Stimulated activated effector memory CD8-positive, alpha-beta T cell treated with anti-CD3 and anti-CD28 coated beads, Interleukin-12 subunit alpha, Interleukin-12 subunit beta, amount 100 ng/mL, for 72 hours (primary cell): ENCODE measurements at regions not wholly inside any gene's neighbourhood (a gene's known extent, or its start where the extent isn't known, plus 50 kb on each side); places are given as distances from the start of the nearest gene placed in this dataset.
A peak's percentile ranks its signal among the peaks of the same experiment; 100 is the strongest.

ENCODE experiments used
- ATAC-seq: fragments of 150-1000 bp; cut with Tn5 transposase; 2 replicates; pipeline ENCODE4 v1.10.0; 2021
- DNase-seq, 2 donors: peaks; one replicate each; pipeline ENCODE4 v3.0.0; 2021 to 2022; ENCODE audit warnings: low spot score in 2 of 2
- H3K27ac Mint-ChIP-seq: one replicate; pipeline ENCODE4 v1.8.0; 2022; ENCODE audit warnings: mild to moderate bottlenecking, mixed read lengths
- H3K36me3 Mint-ChIP-seq: one replicate; pipeline ENCODE4 v1.8.0; 2022; ENCODE audit warnings: mild to moderate bottlenecking, mixed read lengths
- H3K4me1 Mint-ChIP-seq: one replicate; pipeline ENCODE4 v1.8.0; 2022; ENCODE audit warnings: mixed read lengths
- H3K4me3 Mint-ChIP-seq: one replicate; pipeline ENCODE4 v1.8.0; 2022; ENCODE audit warnings: mild to moderate bottlenecking, mixed read lengths
- H3K9me3 Mint-ChIP-seq: one replicate; pipeline ENCODE4 v1.8.0; 2022; ENCODE audit warnings: mixed read lengths

DNA sequence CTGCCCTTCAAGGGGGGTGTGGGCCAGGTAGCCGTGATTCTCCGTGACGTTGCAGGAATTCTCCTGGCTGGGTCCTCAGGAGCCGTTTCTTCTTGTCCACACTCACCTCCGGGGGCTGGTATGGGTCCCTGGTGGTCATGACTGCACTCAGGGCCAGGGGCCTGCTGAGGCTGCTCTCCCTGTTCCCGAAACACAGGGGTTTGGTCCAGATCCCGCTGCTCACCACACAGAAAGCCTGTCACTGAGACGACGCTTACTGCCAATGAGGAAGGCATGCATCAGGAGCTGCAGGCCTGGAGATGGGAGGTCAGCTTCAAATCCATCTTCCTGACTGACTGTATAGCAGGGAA, 160.7 kb downstream of the RTP5 start:
- peaks cover 10% of the 10 kb centered on the region for H3K36me3 Mint-ChIP-seq
- DNase-seq = no peak
- H3K9me3 Mint-ChIP-seq = no peaks in the 10 kb centered on the region
- H3K27ac Mint-ChIP-seq = no peak overlapping the region
- no peak overlapping the region for H3K4me3 Mint-ChIP-seq
- H3K4me1 Mint-ChIP-seq = peaks cover 54% of the 10 kb centered on the region
- ATAC-seq = no peak

- Mint-ChIP-seq H3K27ac (peak overlapping the region; percentile 74), H3K4me3 (peak overlapping the region; percentile 70), H3K9me3 (no peaks in the 10 kb centered on the region), H3K36me3 (peaks cover 10% of the 10 kb centered on the region), H3K4me1 (peaks cover 54% of the 10 kb centered on the region)
- ATAC-seq (no peak), DNase-seq (no peak)
Observed at GRCh38 chr2:242030858-242031257, 161.3 kb downstream of the RTP5 start.

DNA sequence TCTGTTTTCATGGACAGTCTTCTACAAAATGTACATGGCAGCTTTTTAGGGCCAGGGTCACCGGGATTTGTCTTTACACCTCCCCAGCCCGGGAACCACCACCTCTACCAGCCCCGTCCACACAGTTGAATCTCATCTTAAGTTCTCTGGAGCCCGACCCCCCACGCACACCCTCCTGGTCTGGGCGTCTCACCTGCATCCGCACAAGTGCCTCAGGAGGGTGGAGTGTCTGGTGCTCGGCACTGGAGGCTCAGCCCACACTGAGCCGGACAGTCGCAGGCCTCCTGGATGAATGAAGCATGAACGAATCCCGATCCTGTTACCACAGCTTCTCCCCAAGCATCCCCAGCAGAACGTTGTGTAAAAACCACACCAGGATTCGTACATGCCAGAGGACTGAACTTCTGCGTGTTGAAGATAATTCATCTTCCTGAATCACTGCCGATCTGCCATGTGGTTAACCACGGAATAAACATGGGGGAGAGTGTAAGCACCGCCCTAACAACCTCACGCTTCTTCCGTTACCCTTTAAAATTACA, 162.0 kb downstream of the RTP5 start:
- H3K9me3 Mint-ChIP-seq = no peaks in the 10 kb centered on the region
- H3K36me3 Mint-ChIP-seq = peaks cover 10% of the 10 kb centered on the region
- peak overlapping the region; percentile 74 for H3K27ac Mint-ChIP-seq
- DNase-seq = peak in 1 of 2 donors; percentile 56
- ATAC-seq = peak; percentile 96
- H3K4me3 Mint-ChIP-seq = peak overlapping the region; percentile 70
- H3K4me1 Mint-ChIP-seq = peaks cover 54% of the 10 kb centered on the region

DNA sequence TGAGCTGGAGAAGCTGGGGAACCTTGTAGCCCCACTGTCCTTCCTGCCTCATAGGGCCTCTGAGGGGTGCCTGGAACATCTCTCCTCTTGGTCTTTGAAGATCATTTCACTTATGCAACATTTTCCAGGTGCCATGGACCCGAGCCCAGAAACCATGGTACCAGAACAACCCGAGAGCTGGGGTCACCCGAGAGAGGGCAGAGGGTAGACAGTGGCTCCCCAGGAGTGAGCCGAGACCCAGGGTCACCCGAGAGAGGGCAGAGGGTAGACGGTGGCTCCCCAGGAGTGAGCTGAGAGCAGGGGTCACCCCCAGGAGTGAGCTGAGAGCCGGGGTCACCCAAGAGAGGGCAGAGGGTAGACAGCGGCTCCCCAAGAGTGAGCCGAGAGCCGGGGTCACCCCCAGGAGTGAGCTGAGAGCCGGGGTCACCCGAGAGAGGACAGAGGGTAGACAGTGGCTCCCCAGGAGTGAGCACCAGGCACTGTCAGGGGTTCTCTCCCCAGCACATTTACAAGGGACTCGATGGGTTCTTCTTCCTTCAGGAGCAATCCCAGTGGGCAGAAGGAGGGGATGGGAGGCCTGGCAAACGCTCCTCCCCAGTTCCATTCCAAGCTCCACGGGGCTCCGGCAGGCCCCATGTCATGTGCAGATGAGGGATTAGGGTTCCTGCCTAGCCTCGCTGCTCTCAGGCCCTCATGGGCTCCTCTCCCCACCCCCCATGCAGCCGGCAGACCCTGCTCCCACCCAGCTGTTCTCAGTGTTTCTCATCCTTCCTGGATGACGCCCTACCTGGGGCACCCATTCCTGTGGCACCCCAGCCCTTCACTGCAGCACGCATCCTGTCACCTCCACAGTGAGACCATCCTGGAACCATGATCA, 163.5 kb downstream of the RTP5 start:
- H3K4me3 Mint-ChIP-seq = no peak overlapping the region
- no peak for DNase-seq
- peak overlapping the region; percentile 43 for H3K27ac Mint-ChIP-seq

GRCh38 chr2:242034138-242034537, 164.6 kb downstream of the RTP5 start:
- no peak for DNase-seq
- no peak overlapping the region for H3K27ac Mint-ChIP-seq

More for the DNA sequence above, 163.5 kb downstream of the RTP5 start:
- peaks cover 53% of the 10 kb centered on the region for H3K4me1 Mint-ChIP-seq
- peaks cover 10% of the 10 kb centered on the region for H3K36me3 Mint-ChIP-seq
- H3K9me3 Mint-ChIP-seq = no peaks in the 10 kb centered on the region
- ATAC-seq = no peak

GRCh38 chr2:242034996-242035814, 165.7 kb downstream of the RTP5 start:
- no peak overlapping the region for H3K27ac Mint-ChIP-seq
- ATAC-seq (no peak), DNase-seq (no peak)
- H3K36me3 Mint-ChIP-seq = peaks cover 14% of the 10 kb centered on the region
- no peaks in the 10 kb centered on the region for H3K9me3 Mint-ChIP-seq
- H3K4me3 Mint-ChIP-seq = no peak overlapping the region
- peaks cover 37% of the 10 kb centered on the region for H3K4me1 Mint-ChIP-seq

More at GRCh38 chr2:242034138-242034537, 164.6 kb downstream of the RTP5 start:
- peaks cover 48% of the 10 kb centered on the region for H3K4me1 Mint-ChIP-seq
- no peak for ATAC-seq
- H3K4me3 Mint-ChIP-seq = no peak overlapping the region
- peaks cover 14% of the 10 kb centered on the region for H3K36me3 Mint-ChIP-seq
- no peaks in the 10 kb centered on the region for H3K9me3 Mint-ChIP-seq

DNA sequence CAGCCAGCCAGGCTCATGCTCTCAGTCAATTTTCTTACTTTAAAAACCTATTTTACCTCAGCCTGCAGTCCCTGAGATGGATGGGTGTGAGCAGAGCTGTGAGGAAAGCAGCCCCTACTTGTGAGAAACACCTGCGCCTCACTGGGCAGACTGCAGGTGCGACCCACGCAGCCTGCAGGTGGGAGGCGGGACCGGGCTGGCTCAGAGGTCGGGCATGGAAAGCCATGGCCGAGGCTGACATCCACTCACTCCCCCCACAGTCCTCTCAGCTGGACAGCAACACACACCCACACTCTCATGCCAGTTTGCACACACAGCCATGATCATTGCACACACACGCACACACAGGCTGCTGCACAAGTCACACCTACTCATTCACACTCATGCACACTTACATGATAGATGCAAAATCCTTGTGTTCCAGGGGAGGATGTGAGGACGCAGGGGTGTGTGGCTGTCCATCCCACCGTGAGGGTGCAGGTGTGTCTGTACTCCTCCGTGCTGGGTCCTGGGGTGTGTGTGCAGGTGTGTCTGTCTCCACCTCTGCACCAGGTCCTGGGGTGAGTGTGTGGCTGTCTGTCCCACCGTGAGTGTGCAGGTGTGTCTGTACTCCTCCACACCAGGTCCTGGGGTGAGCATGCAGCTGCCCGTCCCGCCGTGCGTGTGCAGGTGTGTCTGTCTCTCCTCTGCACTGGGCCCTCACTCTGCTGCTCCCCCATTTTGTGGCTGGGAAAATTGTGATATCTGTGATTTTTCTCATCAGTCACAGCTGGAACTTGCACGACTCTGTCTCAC, 166.5 kb downstream of the RTP5 start:
- peaks cover 11% of the 10 kb centered on the region for H3K36me3 Mint-ChIP-seq
- peaks cover 30% of the 10 kb centered on the region for H3K4me1 Mint-ChIP-seq
- no peak overlapping the region for H3K4me3 Mint-ChIP-seq
- H3K27ac Mint-ChIP-seq = no peak overlapping the region
- DNase-seq (no peak), ATAC-seq (no peak)
- H3K9me3 Mint-ChIP-seq = no peaks in the 10 kb centered on the region

- Mint-ChIP-seq H3K9me3 (no peaks in the 10 kb centered on the region), H3K4me1 (peaks cover 25% of the 10 kb centered on the region), H3K36me3 (peaks cover 6% of the 10 kb centered on the region), H3K4me3 (no peak overlapping the region), H3K27ac (no peak overlapping the region)
- ATAC-seq (no peak), DNase-seq (no peak)
Observed at GRCh38 chr2:242036653-242036950, 167.1 kb downstream of the RTP5 start.

- ATAC-seq (no peak), DNase-seq (no peak)
- Mint-ChIP-seq H3K4me1 (peaks cover 9% of the 10 kb centered on the region), H3K36me3 (peaks cover 4% of the 10 kb centered on the region), H3K27ac (no peak overlapping the region), H3K9me3 (no peaks in the 10 kb centered on the region), H3K4me3 (no peak overlapping the region)
Observed at GRCh38 chr2:242038166-242038927, 168.8 kb downstream of the RTP5 start.

DNA sequence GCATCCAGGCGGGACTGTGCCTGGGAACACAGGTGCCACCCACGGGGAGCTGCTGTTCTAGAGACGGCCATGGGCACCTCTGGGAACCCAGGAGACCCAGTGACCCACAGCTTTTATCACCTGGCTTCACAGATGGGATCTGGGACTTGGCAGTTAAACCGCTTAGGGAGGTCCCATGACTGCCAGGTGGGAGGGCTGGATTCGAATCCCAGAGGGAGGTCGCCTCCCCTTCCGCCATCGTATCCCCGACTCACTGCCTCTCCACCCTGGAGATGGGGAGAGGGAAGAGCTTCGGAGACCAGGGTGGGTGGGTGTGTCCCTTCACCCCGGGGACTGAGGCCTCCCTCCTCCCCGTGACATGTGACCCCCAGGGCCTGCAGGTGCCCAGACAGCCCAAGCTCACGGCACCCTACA, 169.4 kb downstream of the RTP5 start:
- DNase-seq (no peak), ATAC-seq (no peak)
- no peak overlapping the region for H3K27ac Mint-ChIP-seq
- no peak overlapping the region for H3K4me3 Mint-ChIP-seq
- peaks cover 4% of the 10 kb centered on the region for H3K36me3 Mint-ChIP-seq
- H3K4me1 Mint-ChIP-seq = peaks cover 3% of the 10 kb centered on the region
- no peaks in the 10 kb centered on the region for H3K9me3 Mint-ChIP-seq

DNA sequence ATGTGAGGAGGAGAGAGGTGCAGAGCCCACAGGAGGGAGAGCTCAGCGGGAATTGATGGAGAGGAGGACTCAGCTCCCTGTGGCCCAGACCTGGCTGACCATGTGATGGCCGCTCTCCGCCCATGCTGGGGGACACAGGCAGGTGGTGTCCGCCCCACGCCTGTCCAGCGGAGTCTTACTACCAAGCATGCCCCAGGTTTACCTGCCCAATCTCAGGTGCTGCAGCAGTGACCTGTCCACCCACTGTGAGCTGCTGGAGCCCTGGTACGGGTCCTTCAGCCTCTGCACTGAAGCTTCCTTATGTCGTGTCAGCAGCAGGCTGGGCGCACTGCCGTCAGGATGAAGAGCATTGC, 170.8 kb downstream of the RTP5 start:
- Mint-ChIP-seq H3K27ac (no peak overlapping the region), H3K36me3 (peaks cover 4% of the 10 kb centered on the region), H3K4me3 (no peak overlapping the region), H3K9me3 (no peaks in the 10 kb centered on the region), H3K4me1 (no peaks in the 10 kb centered on the region)
- DNase-seq (no peak), ATAC-seq (no peak)

DNA sequence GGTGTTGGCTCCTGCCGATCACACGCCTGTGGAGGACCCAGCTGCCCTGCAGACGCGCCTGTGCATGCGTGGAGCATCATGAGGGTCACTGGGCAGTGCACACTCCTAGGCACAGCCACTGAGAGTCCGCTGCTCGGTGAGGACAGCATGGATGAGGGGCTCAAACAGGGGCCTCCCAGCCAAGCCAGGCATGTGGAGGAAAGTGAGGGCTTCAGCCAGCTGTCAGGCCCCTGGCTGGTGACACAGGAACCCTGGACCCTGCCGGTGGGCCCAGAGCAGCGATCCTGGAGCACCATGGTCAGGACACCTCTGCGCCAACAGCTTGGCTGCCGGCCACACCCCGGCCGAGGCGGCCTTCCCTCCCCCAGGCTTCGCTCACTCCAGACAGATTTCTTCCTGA, 171.2 kb downstream of the RTP5 start:
- ATAC-seq = no peak
- H3K36me3 Mint-ChIP-seq = peaks cover 4% of the 10 kb centered on the region
- H3K4me3 Mint-ChIP-seq = no peak overlapping the region
- DNase-seq = no peak
- no peaks in the 10 kb centered on the region for H3K9me3 Mint-ChIP-seq
- H3K4me1 Mint-ChIP-seq = no peaks in the 10 kb centered on the region
- H3K27ac Mint-ChIP-seq = no peak overlapping the region

DNA sequence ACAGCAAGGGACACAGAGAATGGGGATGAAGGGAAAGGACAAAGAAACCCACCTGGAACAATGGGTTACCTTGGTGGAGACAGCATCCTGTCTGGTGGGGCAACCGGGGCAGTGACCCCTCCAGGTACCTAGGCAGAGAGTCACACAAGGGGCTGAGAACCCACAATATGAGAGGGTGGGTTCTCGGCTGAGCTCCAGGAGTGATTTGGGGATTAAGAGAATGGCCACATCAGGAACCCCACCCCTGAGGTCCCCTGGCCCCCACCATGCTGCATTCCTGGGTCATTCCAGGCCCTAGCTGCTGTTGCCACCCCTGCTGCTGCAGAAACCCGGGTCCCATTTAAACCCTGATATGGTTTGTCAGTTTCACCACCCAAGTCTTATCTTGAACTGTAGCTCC, 172.3 kb downstream of the RTP5 start:
- DNase-seq = no peak

GRCh38 chr2:242043538-242044312, 174.2 kb downstream of the RTP5 start:
- H3K9me3 Mint-ChIP-seq = no peaks in the 10 kb centered on the region
- H3K36me3 Mint-ChIP-seq = no peaks in the 10 kb centered on the region
- no peak for DNase-seq
- H3K27ac Mint-ChIP-seq = no peak overlapping the region
- H3K4me3 Mint-ChIP-seq = no peak overlapping the region
- no peak for ATAC-seq
- no peaks in the 10 kb centered on the region for H3K4me1 Mint-ChIP-seq

More for the DNA sequence above, 172.3 kb downstream of the RTP5 start:
- Mint-ChIP-seq H3K9me3 (no peaks in the 10 kb centered on the region), H3K4me3 (no peak overlapping the region), H3K27ac (no peak overlapping the region), H3K36me3 (peaks cover 4% of the 10 kb centered on the region), H3K4me1 (no peaks in the 10 kb centered on the region)
- ATAC-seq = no peak
